HCT116 (cell line): ENCODE measurements at regions not wholly inside any gene's neighbourhood (a gene's known extent, or its start where the extent isn't known, plus 50 kb on each side); places are given as distances from the start of the nearest gene placed in this dataset.

Experiments used
- EGR1 ChIP-seq: IDR thresholded peaks from 2 replicates; pipeline ENCODE4 v1.6.1; 2012; ENCODE audit warnings: low read depth
- EZH2 ChIP-seq: fragments of 200-600 bp; sonication (generic); IDR thresholded peaks from 2 replicates; pipeline ENCODE4 v1.6.1; 2017; ENCODE audit warnings: antibody characterized with exemption, mixed run types
- RAD21 ChIP-seq: IDR thresholded peaks from 2 replicates; pipeline ENCODE4 v1.6.1; 2012; ENCODE audit warnings: low read depth, mild to moderate bottlenecking
- SIN3A ChIP-seq: IDR thresholded peaks from 2 replicates; pipeline ENCODE4 v1.6.1; 2012; ENCODE audit warnings: low read depth

- TF ChIP-seq EGR1 (no peak), RAD21 (no peak), EZH2 (no peak), SIN3A (no peak)
Measured at GRCh38 chrX:1138476-1139184, 73.8 kb downstream of the CRLF2 start.
